ENCODE measurements at regions not wholly inside any gene's neighbourhood (a gene's known extent, or its start where the extent isn't known, plus 50 kb on each side); places are given as distances from the start of the nearest gene placed in this dataset.

DNA sequence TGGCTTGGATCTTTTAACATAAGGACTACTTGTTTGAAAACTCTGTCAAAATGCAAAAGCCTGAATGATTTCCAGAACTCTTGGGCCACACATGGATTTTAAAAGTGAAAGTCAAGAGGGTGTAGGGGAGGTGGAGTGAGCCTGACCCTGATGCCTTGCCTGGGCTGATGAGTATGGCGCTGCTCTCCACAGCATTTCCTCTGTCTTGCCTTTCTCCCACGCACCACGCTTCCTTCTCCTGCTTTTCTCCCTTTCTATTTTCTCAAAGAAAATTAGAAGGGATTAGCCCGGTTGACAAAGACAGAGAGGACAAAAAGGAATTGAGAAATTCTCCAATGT, 207.0 kb upstream of the CCDC68 start:
- 88% methylated on average over 4 of the region's 4 CpGs for WGBS
- intact Hi-C loops (cut with DNase I), result no loop called here
- no peak for DNase-seq (ENCODE audit: low spot score)
- Histone ChIP-seq H3K4me3 (no peak overlapping the region), H3K27me3 (replicated peaks; ENCODE audit: insufficient read depth) (no peaks in the 10 kb centered on the region), H3K4me1 (replicated peaks) (no peaks in the 10 kb centered on the region), H3K9me3 (no peaks in the 10 kb centered on the region), H3K27ac (no peak overlapping the region), H3K36me3 (no peaks in the 10 kb centered on the region)
- TF ChIP-seq POLR2A (IDR thresholded peaks at IDR 0.05), result no peak
- TF ChIP-seq POLR2AphosphoS5 (IDR thresholded peaks at IDR 0.05), result no peak
- TF ChIP-seq, protein P1, sequence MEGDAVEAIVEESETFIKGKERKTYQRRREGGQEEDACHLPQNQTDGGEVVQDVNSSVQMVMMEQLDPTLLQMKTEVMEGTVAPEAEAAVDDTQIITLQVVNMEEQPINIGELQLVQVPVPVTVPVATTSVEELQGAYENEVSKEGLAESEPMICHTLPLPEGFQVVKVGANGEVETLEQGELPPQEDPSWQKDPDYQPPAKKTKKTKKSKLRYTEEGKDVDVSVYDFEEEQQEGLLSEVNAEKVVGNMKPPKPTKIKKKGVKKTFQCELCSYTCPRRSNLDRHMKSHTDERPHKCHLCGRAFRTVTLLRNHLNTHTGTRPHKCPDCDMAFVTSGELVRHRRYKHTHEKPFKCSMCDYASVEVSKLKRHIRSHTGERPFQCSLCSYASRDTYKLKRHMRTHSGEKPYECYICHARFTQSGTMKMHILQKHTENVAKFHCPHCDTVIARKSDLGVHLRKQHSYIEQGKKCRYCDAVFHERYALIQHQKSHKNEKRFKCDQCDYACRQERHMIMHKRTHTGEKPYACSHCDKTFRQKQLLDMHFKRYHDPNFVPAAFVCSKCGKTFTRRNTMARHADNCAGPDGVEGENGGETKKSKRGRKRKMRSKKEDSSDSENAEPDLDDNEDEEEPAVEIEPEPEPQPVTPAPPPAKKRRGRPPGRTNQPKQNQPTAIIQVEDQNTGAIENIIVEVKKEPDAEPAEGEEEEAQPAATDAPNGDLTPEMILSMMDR (IDR thresholded peaks at IDR 0.05), result no peak

DNA sequence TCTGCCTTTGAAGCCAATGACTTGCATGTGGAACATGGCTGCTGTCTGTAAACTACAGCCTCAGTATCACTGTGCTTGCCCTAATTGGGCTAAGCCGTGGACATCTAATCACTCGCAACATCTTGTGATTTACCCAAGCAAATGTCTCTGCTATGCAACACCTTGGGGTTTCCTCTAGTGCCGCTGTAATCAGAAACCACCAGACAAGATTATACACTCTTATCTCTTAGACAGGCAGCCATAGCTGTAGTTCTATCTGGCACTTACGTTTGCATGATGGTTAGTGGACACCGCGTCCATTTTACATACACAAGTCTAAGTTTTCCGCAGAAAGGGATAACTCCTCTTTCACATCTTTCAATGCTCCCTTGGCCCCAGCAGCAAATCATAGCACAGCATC, 204.3 kb upstream of the CCDC68 start:
- Histone ChIP-seq H3K27ac (no peak overlapping the region), H3K9me3 (no peaks in the 10 kb centered on the region), H3K4me1 (replicated peaks) (no peaks in the 10 kb centered on the region), H3K4me3 (no peak overlapping the region), H3K27me3 (replicated peaks; ENCODE audit: insufficient read depth) (no peaks in the 10 kb centered on the region), H3K36me3 (no peaks in the 10 kb centered on the region)
- 82% methylated on average over 7 of the region's 7 CpGs for WGBS
- intact Hi-C loops (cut with DNase I), result no loop called here
- TF ChIP-seq, protein P1 (IDR thresholded peaks at IDR 0.05), result no peak
- no peak for TF ChIP-seq POLR2A (IDR thresholded peaks at IDR 0.05)
- TF ChIP-seq POLR2AphosphoS5 (IDR thresholded peaks at IDR 0.05), result no peak
- DNase-seq (ENCODE audit: low spot score), result no peak

DNA sequence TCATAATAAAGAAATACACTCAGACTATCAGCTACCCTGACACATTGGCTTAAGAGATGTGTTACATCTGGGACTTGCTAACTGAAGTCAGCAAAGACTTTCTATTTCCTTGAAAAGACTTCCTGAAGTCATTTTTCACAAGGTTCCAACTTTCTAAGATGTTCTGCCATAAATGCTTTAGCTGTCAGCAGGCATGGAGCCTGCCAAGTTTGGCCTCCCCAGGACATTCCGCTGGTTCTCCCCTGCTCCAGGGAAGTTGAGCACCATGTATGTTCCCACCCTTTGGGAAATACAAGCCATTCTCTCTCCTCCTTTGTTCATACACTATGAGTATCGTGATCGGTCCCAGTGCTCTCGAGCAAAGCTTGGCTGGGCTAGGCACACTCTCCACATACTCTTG, 202.7 kb upstream of the CCDC68 start:
- no peak for DNase-seq (ENCODE audit: low spot score)
- no peaks in the 10 kb centered on the region for H3K36me3 ChIP-seq
- no peak overlapping the region for H3K27ac ChIP-seq
- no peaks in the 10 kb centered on the region for H3K9me3 ChIP-seq
- H3K4me1 ChIP-seq (replicated peaks), result no peaks in the 10 kb centered on the region
- intact Hi-C loops (cut with DNase I), result no loop called here
- no peaks in the 10 kb centered on the region for H3K27me3 ChIP-seq (replicated peaks; ENCODE audit: insufficient read depth)
- 90% methylated on average over 4 of the region's 4 CpGs for WGBS
- no peak overlapping the region for H3K4me3 ChIP-seq
- TF ChIP-seq POLR2AphosphoS5 (IDR thresholded peaks at IDR 0.05), result no peak
- TF ChIP-seq POLR2A (IDR thresholded peaks at IDR 0.05), result no peak
- TF ChIP-seq, protein P1 (IDR thresholded peaks at IDR 0.05), result no peak

DNA sequence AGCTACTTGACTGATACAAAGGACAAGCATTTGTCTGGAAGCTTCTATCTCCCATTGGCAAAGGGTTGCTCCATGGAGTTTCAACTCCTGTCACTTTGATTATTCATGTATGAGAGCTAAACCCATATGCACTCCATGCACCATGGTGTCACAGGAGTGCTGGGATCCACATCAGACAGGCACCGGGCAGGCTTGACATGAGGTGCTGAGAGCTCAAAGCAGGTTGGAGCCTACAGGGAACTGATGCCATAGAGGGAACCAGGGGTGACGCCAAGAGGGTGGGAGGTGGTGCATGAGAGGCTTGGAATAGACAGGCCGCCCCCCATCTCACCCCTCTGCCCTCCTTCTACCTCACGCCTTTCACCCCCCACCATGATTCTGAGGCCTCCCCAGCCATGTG, 199.8 kb upstream of the CCDC68 start:
- no peak overlapping the region for H3K27ac ChIP-seq
- no peaks in the 10 kb centered on the region for H3K27me3 ChIP-seq (replicated peaks; ENCODE audit: insufficient read depth)
- no peaks in the 10 kb centered on the region for H3K4me1 ChIP-seq (replicated peaks)
- intact Hi-C loops (cut with DNase I), result no loop called here
- no peak for DNase-seq (ENCODE audit: low spot score)
- H3K4me3 ChIP-seq, result no peak overlapping the region
- TF ChIP-seq POLR2A (IDR thresholded peaks at IDR 0.05) (no peak), POLR2AphosphoS5 (IDR thresholded peaks at IDR 0.05) (no peak)
- TF ChIP-seq, protein P1 (IDR thresholded peaks at IDR 0.05), result no peak
- no peaks in the 10 kb centered on the region for H3K9me3 ChIP-seq
- H3K36me3 ChIP-seq, result no peaks in the 10 kb centered on the region
- 92% methylated on average over 4 of the region's 4 CpGs for WGBS

DNA sequence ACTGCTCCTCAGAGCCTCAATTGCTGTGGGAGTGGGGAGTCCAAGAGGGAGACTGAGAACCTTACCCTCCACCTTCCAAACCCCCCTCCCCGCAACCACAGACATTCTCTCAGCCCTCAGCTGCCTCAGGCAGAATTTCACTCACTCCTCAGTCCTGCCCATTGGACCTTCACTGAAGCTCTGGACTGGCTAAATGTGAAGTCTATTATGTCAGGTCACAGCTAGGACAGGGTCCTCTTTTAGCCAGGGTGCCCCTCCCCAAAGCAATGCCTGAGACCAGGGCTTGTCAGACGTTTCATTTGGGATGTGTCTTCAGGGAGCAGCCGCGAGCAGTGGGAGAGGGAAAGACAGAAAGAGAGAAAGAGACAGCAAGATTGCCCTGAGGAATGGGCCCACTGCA, 199.3 kb upstream of the CCDC68 start:
- Histone ChIP-seq H3K36me3 (no peaks in the 10 kb centered on the region), H3K27ac (no peak overlapping the region), H3K4me1 (replicated peaks) (no peaks in the 10 kb centered on the region), H3K4me3 (no peak overlapping the region), H3K9me3 (no peaks in the 10 kb centered on the region), H3K27me3 (replicated peaks; ENCODE audit: insufficient read depth) (no peaks in the 10 kb centered on the region)
- WGBS, result 72% methylated on average over 4 of the region's 4 CpGs
- no peak for DNase-seq (ENCODE audit: low spot score)
- intact Hi-C loops (cut with DNase I), result no loop called here
- no peak for TF ChIP-seq POLR2AphosphoS5 (IDR thresholded peaks at IDR 0.05)
- TF ChIP-seq, protein P1 (IDR thresholded peaks at IDR 0.05), result no peak

All from prostate gland (tissue), 2 donors.